DOHH2 (cell line): ENCODE measurements at regions not wholly inside any gene's neighbourhood (a gene's known extent, or its start where the extent isn't known, plus 50 kb on each side); places are given as distances from the start of the nearest gene placed in this dataset.

Experiments used
- H3F3A ChIP-seq: fragments of 200-600 bp; sonication (generic), shearing (Covaris generic); 2 replicates; pipeline ENCODE4 v1.6.0; 2016; ENCODE audit warnings: antibody characterized with exemption, mild to moderate bottlenecking; ENCODE audit not compliant: control insufficient read depth, insufficient read depth
- H3K27ac ChIP-seq: fragments of 200-600 bp; sonication (generic); 2 replicates; pipeline ENCODE4 v1.5.1; 2014; ENCODE audit warnings: low read depth, mild to moderate bottlenecking, low read length, moderate library complexity
- H3K27me3 ChIP-seq: fragments of 200-600 bp; sonication (generic); 2 replicates; pipeline ENCODE4 v1.6.1; 2014; ENCODE audit warnings: mild to moderate bottlenecking, low read length, mixed read lengths; ENCODE audit not compliant: control insufficient read depth
- H3K36me3 ChIP-seq: fragments of 200-600 bp; sonication (generic); 2 replicates; pipeline ENCODE4 v1.6.1; 2014; ENCODE audit warnings: mild to moderate bottlenecking, low read length, moderate library complexity, mixed read lengths; ENCODE audit not compliant: control insufficient read depth
- H3K4me1 ChIP-seq: fragments of 200-600 bp; sonication (generic); 2 replicates; pipeline ENCODE4 v1.6.1; 2014; ENCODE audit warnings: mild to moderate bottlenecking, low read length, mixed read lengths; ENCODE audit not compliant: control insufficient read depth
- H3K4me2 ChIP-seq: fragments of 200-600 bp; sonication (generic); 2 replicates; pipeline ENCODE4 v1.6.0; 2014; ENCODE audit warnings: mild to moderate bottlenecking, low read length, moderate library complexity
- H3K4me3 ChIP-seq: fragments of 200-600 bp; sonication (generic); 2 replicates; pipeline ENCODE4 v1.5.1; 2014; ENCODE audit warnings: mild to moderate bottlenecking, low read length, mixed read lengths
- H3K79me2 ChIP-seq: fragments of 200-600 bp; sonication (generic); 2 replicates; pipeline ENCODE4 v1.6.1; 2014; ENCODE audit warnings: mild to moderate bottlenecking, low read length, mixed read lengths; ENCODE audit not compliant: control insufficient read depth
- H3K9me2 ChIP-seq: fragments of 200-600 bp; sonication (generic); replicated peaks from 2 replicates; pipeline ENCODE4 v1.6.1; 2014; ENCODE audit warnings: mild to moderate bottlenecking, low read length, mixed read lengths; ENCODE audit not compliant: control insufficient read depth
- H3K9me3 ChIP-seq: fragments of 200-600 bp; sonication (generic); 2 replicates; pipeline ENCODE4 v1.6.1; 2014; ENCODE audit warnings: antibody characterized with exemption, low read length, mixed read lengths; ENCODE audit not compliant: control insufficient read depth, insufficient read depth
- H4K20me1 ChIP-seq: fragments of 200-600 bp; sonication (generic); 2 replicates; pipeline ENCODE4 v1.6.0; 2014; ENCODE audit warnings: low read depth, mild to moderate bottlenecking, antibody characterized with exemption, low read length, moderate library complexity; ENCODE audit not compliant: control insufficient read depth, insufficient read depth
- CTCF ChIP-seq: fragments of 200-600 bp; sonication (generic); IDR thresholded peaks from one replicate; pipeline ENCODE4 v1.5.1; 2014; ENCODE audit warnings: antibody characterized with exemption, mild to moderate bottlenecking, low read depth, low read length; ENCODE audit not compliant: poor library complexity, severe bottlenecking
- EZH2phosphoT487 ChIP-seq: fragments of 200-600 bp; sonication (generic); IDR thresholded peaks from 2 replicates; pipeline ENCODE4 v1.6.1; 2017; ENCODE audit warnings: borderline replicate concordance, mild to moderate bottlenecking, antibody characterized with exemption, low read length, moderate library complexity, mixed read lengths

GRCh38 chr19:27911122-27911898 is 1301.6 kb downstream of the UQCRFS1 start:
- Histone ChIP-seq H3K27ac (no peak overlapping the region), H3K79me2 (no peaks in the 10 kb centered on the region), H3K36me3 (no peaks in the 10 kb centered on the region), H3K4me2 (no peak overlapping the region), H3F3A (no peaks in the 10 kb centered on the region), H4K20me1 (no peaks in the 10 kb centered on the region), H3K4me1 (no peaks in the 10 kb centered on the region), H3K27me3 (no peaks in the 10 kb centered on the region), H3K4me3 (no peak overlapping the region), H3K9me3 (peaks cover 4% of the 10 kb centered on the region; the same call in 1 of the 2 replicates), H3K9me2 (no peaks in the 10 kb centered on the region)
- no peak for TF ChIP-seq EZH2phosphoT487
- no peak for TF ChIP-seq CTCF

- Histone ChIP-seq H3K9me3 (peaks cover 4% of the 10 kb centered on the region; the same call in 1 of the 2 replicates), H3K4me1 (no peaks in the 10 kb centered on the region), H3K27me3 (no peaks in the 10 kb centered on the region), H3K4me3 (no peak overlapping the region), H3K79me2 (no peaks in the 10 kb centered on the region), H3F3A (no peaks in the 10 kb centered on the region), H3K4me2 (no peak overlapping the region), H3K9me2 (no peaks in the 10 kb centered on the region), H3K27ac (no peak overlapping the region), H4K20me1 (no peaks in the 10 kb centered on the region), H3K36me3 (no peaks in the 10 kb centered on the region)
- TF ChIP-seq CTCF (no peak), EZH2phosphoT487 (no peak)
These were observed 1303.1 kb downstream of the UQCRFS1 start for GRCh38 chr19:27909861-27910260.

- H3K4me2 ChIP-seq, result no peak overlapping the region
- H3K9me2 ChIP-seq, result no peaks in the 10 kb centered on the region
- H4K20me1 ChIP-seq, result no peaks in the 10 kb centered on the region
- H3K36me3 ChIP-seq, result no peaks in the 10 kb centered on the region
- H3K27ac ChIP-seq, result no peak overlapping the region
- no peak overlapping the region for H3K4me3 ChIP-seq
- H3K79me2 ChIP-seq, result no peaks in the 10 kb centered on the region
- no peak for TF ChIP-seq CTCF
- TF ChIP-seq EZH2phosphoT487, result no peak
- no peaks in the 10 kb centered on the region for H3K4me1 ChIP-seq
- H3K27me3 ChIP-seq, result no peaks in the 10 kb centered on the region
- H3K9me3 ChIP-seq, result peaks cover 4% of the 10 kb centered on the region; the same call in 1 of the 2 replicates
- no peaks in the 10 kb centered on the region for H3F3A ChIP-seq
These were observed 1303.6 kb downstream of the UQCRFS1 start for GRCh38 chr19:27909185-27909840.
